HEK293 (cell line): ENCODE measurements at regions not wholly inside any gene's neighbourhood (a gene's known extent, or its start where the extent isn't known, plus 50 kb on each side); places are given as distances from the start of the nearest gene placed in this dataset.

Experiments used
- BCL11A ChIP-seq: fragments of 450-650 bp; formaldehyde crosslinking; IDR thresholded peaks from 2 replicates; pipeline ENCODE4 v1.5.1; 2016; ENCODE audit warnings: low read depth, missing biosample characterization, missing genetic modification characterization
- HOXD13 ChIP-seq: sonication (generic); formaldehyde crosslinking; IDR thresholded peaks from 2 replicates; pipeline ENCODE4 v1.8.0; 2022; ENCODE audit warnings: missing genetic modification reagents, borderline replicate concordance
- PRDM1 ChIP-seq: fragments of 450-650 bp; formaldehyde crosslinking; IDR thresholded peaks from 2 replicates; pipeline ENCODE4; 2016; ENCODE audit warnings: missing biosample characterization, missing genetic modification characterization
- TCF7L2 ChIP-seq: IDR thresholded peaks from 2 replicates; pipeline ENCODE4 v1.6.1; 2011; ENCODE audit warnings: low read depth, mild to moderate bottlenecking, inconsistent platforms, low read length, moderate library complexity, borderline replicate concordance
- YY1 ChIP-seq: fragments of 450-650 bp; formaldehyde crosslinking; IDR thresholded peaks from 2 replicates; pipeline ENCODE4 v1.5.1; 2018; ENCODE audit warnings: missing biosample characterization, missing genetic modification characterization
- ZFP37 ChIP-seq: fragments of 450-650 bp; formaldehyde crosslinking; IDR thresholded peaks from 2 replicates; pipeline ENCODE4 v1.5.1; 2016; ENCODE audit warnings: missing biosample characterization, missing genetic modification characterization
- ZNF23 ChIP-seq: fragments of 450-650 bp; formaldehyde crosslinking; IDR thresholded peaks from 2 replicates; pipeline ENCODE4 v1.5.1; 2016; ENCODE audit warnings: missing biosample characterization, missing genetic modification characterization, borderline replicate concordance
- ZNF423 ChIP-seq: fragments of 450-650 bp; formaldehyde crosslinking; IDR thresholded peaks from 2 replicates; pipeline ENCODE4 v1.5.1; 2016; ENCODE audit warnings: missing biosample characterization, missing genetic modification characterization
- ZNF510 ChIP-seq: fragments of 450-650 bp; formaldehyde crosslinking; IDR thresholded peaks from 2 replicates; pipeline ENCODE4 v1.5.1; 2018; ENCODE audit warnings: mild to moderate bottlenecking, missing genetic modification characterization, missing biosample characterization; ENCODE audit not compliant: insufficient replicate concordance
- TF ChIP-seq, protein P1 (sequence below): fragments of 450-650 bp; formaldehyde crosslinking; IDR thresholded peaks from 2 replicates; pipeline ENCODE4 v1.5.1; 2016; ENCODE audit warnings: missing biosample characterization, missing genetic modification characterization
- TF ChIP-seq, protein P2 (sequence below): fragments of 450-650 bp; formaldehyde crosslinking; IDR thresholded peaks from 2 replicates; pipeline ENCODE4 v1.5.1; 2016; ENCODE audit warnings: missing biosample characterization, missing genetic modification characterization
- TF ChIP-seq, protein P3 (sequence below): fragments of 450-650 bp; formaldehyde crosslinking; IDR thresholded peaks from 2 replicates; pipeline ENCODE4 v1.5.1; 2016; ENCODE audit warnings: missing biosample characterization, missing genetic modification characterization
- TF ChIP-seq, protein P4 (sequence below): fragments of 450-650 bp; formaldehyde crosslinking; IDR thresholded peaks from 2 replicates; pipeline ENCODE4 v1.5.1; 2017; ENCODE audit warnings: missing biosample characterization, missing genetic modification characterization
- TF ChIP-seq, protein P5 (sequence below): fragments of 450-650 bp; IDR thresholded peaks from 2 replicates; pipeline ENCODE4 v1.5.1; 2018; ENCODE audit warnings: missing biosample characterization, missing genetic modification characterization

DNA sequence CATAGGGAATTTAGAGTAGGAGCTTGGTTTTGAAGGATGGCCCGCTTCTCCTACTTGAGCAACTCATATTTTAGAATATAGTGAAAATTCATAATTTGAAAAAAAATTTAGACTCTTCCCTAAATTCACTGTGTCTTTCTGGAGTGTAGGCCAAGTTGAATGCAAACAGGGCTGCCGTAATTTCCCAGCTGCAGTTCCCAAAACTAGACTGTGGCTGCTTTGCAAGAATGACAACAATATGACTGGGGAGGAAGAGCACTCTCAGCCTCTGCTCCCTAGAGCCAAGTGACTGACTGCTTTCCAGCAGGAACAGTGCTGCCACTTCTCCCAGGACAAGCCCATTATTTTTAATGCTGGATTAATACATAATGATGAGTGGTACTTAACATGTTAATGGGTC lies 209.0 kb downstream of the RHOU start:
- TF ChIP-seq PRDM1 (tag by site-specific recombination): no peak
- TF ChIP-seq, protein P1, sequence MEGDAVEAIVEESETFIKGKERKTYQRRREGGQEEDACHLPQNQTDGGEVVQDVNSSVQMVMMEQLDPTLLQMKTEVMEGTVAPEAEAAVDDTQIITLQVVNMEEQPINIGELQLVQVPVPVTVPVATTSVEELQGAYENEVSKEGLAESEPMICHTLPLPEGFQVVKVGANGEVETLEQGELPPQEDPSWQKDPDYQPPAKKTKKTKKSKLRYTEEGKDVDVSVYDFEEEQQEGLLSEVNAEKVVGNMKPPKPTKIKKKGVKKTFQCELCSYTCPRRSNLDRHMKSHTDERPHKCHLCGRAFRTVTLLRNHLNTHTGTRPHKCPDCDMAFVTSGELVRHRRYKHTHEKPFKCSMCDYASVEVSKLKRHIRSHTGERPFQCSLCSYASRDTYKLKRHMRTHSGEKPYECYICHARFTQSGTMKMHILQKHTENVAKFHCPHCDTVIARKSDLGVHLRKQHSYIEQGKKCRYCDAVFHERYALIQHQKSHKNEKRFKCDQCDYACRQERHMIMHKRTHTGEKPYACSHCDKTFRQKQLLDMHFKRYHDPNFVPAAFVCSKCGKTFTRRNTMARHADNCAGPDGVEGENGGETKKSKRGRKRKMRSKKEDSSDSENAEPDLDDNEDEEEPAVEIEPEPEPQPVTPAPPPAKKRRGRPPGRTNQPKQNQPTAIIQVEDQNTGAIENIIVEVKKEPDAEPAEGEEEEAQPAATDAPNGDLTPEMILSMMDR (tag by site-specific recombination): no peak
- TF ChIP-seq YY1 (tag by site-specific recombination): no peak
- TF ChIP-seq BCL11A: no peak
- TF ChIP-seq, protein P2, sequence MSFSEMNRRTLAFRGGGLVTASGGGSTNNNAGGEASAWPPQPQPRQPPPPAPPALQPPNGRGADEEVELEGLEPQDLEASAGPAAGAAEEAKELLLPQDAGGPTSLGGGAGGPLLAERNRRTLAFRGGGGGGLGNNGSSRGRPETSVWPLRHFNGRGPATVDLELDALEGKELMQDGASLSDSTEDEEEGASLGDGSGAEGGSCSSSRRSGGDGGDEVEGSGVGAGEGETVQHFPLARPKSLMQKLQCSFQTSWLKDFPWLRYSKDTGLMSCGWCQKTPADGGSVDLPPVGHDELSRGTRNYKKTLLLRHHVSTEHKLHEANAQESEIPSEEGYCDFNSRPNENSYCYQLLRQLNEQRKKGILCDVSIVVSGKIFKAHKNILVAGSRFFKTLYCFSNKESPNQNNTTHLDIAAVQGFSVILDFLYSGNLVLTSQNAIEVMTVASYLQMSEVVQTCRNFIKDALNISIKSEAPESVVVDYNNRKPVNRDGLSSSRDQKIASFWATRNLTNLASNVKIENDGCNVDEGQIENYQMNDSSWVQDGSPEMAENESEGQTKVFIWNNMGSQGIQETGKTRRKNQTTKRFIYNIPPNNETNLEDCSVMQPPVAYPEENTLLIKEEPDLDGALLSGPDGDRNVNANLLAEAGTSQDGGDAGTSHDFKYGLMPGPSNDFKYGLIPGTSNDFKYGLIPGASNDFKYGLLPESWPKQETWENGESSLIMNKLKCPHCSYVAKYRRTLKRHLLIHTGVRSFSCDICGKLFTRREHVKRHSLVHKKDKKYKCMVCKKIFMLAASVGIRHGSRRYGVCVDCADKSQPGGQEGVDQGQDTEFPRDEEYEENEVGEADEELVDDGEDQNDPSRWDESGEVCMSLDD (tag by site-specific recombination): no peak
- no peak for TF ChIP-seq TCF7L2
- TF ChIP-seq HOXD13: no peak
- TF ChIP-seq, protein P3, sequence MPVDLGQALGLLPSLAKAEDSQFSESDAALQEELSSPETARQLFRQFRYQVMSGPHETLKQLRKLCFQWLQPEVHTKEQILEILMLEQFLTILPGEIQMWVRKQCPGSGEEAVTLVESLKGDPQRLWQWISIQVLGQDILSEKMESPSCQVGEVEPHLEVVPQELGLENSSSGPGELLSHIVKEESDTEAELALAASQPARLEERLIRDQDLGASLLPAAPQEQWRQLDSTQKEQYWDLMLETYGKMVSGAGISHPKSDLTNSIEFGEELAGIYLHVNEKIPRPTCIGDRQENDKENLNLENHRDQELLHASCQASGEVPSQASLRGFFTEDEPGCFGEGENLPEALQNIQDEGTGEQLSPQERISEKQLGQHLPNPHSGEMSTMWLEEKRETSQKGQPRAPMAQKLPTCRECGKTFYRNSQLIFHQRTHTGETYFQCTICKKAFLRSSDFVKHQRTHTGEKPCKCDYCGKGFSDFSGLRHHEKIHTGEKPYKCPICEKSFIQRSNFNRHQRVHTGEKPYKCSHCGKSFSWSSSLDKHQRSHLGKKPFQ (tag by site-specific recombination): no peak
- no peak for TF ChIP-seq ZFP37 (tag by site-specific recombination)
- TF ChIP-seq ZNF423 (tag by site-specific recombination): no peak
- no peak for TF ChIP-seq ZNF510 (tag by site-specific recombination)
- TF ChIP-seq, protein P4, sequence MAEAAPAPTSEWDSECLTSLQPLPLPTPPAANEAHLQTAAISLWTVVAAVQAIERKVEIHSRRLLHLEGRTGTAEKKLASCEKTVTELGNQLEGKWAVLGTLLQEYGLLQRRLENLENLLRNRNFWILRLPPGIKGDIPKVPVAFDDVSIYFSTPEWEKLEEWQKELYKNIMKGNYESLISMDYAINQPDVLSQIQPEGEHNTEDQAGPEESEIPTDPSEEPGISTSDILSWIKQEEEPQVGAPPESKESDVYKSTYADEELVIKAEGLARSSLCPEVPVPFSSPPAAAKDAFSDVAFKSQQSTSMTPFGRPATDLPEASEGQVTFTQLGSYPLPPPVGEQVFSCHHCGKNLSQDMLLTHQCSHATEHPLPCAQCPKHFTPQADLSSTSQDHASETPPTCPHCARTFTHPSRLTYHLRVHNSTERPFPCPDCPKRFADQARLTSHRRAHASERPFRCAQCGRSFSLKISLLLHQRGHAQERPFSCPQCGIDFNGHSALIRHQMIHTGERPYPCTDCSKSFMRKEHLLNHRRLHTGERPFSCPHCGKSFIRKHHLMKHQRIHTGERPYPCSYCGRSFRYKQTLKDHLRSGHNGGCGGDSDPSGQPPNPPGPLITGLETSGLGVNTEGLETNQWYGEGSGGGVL: no peak
- TF ChIP-seq, protein P5, sequence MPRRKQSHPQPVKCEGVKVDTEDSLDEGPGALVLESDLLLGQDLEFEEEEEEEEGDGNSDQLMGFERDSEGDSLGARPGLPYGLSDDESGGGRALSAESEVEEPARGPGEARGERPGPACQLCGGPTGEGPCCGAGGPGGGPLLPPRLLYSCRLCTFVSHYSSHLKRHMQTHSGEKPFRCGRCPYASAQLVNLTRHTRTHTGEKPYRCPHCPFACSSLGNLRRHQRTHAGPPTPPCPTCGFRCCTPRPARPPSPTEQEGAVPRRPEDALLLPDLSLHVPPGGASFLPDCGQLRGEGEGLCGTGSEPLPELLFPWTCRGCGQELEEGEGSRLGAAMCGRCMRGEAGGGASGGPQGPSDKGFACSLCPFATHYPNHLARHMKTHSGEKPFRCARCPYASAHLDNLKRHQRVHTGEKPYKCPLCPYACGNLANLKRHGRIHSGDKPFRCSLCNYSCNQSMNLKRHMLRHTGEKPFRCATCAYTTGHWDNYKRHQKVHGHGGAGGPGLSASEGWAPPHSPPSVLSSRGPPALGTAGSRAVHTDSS: no peak
- no peak for TF ChIP-seq ZNF23 (tag by site-specific recombination)
